ENCODE measurements at regions not wholly inside any gene's neighbourhood (a gene's known extent, or its start where the extent isn't known, plus 50 kb on each side); places are given as distances from the start of the nearest gene placed in this dataset.

- Histone ChIP-seq H3K9me3 (ENCODE audit: control insufficient read depth, low read depth, low read length) (no peaks in the 10 kb centered on the region), H3K27me3 (ENCODE audit: control insufficient read depth, extremely low read depth, insufficient read depth, low read length) (no peaks in the 10 kb centered on the region), H3K79me2 (ENCODE audit: control insufficient read depth, insufficient read depth, low read length) (no peaks in the 10 kb centered on the region), H3K4me2 (ENCODE audit: control insufficient read depth, extremely low read depth, insufficient read depth, low read depth, low read length) (no peak overlapping the region), H4K20me1 (ENCODE audit: control insufficient read depth, extremely low read depth, insufficient read depth, low read length) (no peaks in the 10 kb centered on the region), H2AFZ (ENCODE audit: control insufficient read depth, low read length) (no peak overlapping the region), H3K27ac (ENCODE audit: control insufficient read depth, insufficient read depth, low read length) (no peak overlapping the region), H3K4me3 (ENCODE audit: control insufficient read depth in 2 of 3, extremely low read depth in 1 of 3, insufficient read depth in 2 of 3, low read depth in 1 of 3, low read length in 3 of 3) (no peak overlapping the region), H3K4me1 (ENCODE audit: control insufficient read depth, extremely low read depth, insufficient read depth, low read length) (no peaks in the 10 kb centered on the region), H3K9ac (ENCODE audit: control insufficient read depth, extremely low read depth, insufficient read depth, low read length) (no peak overlapping the region), H3K36me3 (ENCODE audit: control insufficient read depth in 2 of 2, extremely low read depth in 1 of 2, insufficient read depth in 2 of 2, low read length in 2 of 2) (no peaks in the 10 kb centered on the region), H3K9me1 (ENCODE audit: control insufficient read depth, extremely low read depth, insufficient read depth, low read length) (no peaks in the 10 kb centered on the region)
- dilution Hi-C loops (cut with MboI; ENCODE audit: extremely low pct_ligation_motif_present, low sequenced_read_pairs): no loop called here
- FAIRE-seq: no peak
- no peak for TF ChIP-seq EZH2 (IDR thresholded peaks at IDR 0.05; ENCODE audit: low read length)
- no peak for TF ChIP-seq CTCF (optimal IDR thresholded peaks at IDR 0.05 in 1 of 3, IDR thresholded peaks at IDR 0.05 in 1 of 3, conservative IDR thresholded peaks at IDR 0.05 in 1 of 3; ENCODE audit: extremely low read depth in 1 of 3, insufficient read depth in 2 of 3, low read length in 3 of 3)
- DNase-seq (ENCODE audit: low read depth, low spot score): no peak
Observed at GRCh38 chr5:17846496-17846895, 212.2 kb downstream of the TAF11L14 start.

GRCh38 chr5:17847286-17847685 is 213.0 kb downstream of the TAF11L14 start:
- Histone ChIP-seq H3K27me3 (ENCODE audit: control insufficient read depth, extremely low read depth, insufficient read depth, low read length) (no peaks in the 10 kb centered on the region), H3K79me2 (ENCODE audit: control insufficient read depth, insufficient read depth, low read length) (no peaks in the 10 kb centered on the region), H3K27ac (ENCODE audit: control insufficient read depth, insufficient read depth, low read length) (no peak overlapping the region), H3K9ac (ENCODE audit: control insufficient read depth, extremely low read depth, insufficient read depth, low read length) (no peak overlapping the region), H2AFZ (ENCODE audit: control insufficient read depth, low read length) (no peak overlapping the region), H3K36me3 (ENCODE audit: control insufficient read depth in 2 of 2, extremely low read depth in 1 of 2, insufficient read depth in 2 of 2, low read length in 2 of 2) (no peaks in the 10 kb centered on the region), H3K4me3 (ENCODE audit: control insufficient read depth in 2 of 3, extremely low read depth in 1 of 3, insufficient read depth in 2 of 3, low read depth in 1 of 3, low read length in 3 of 3) (no peak overlapping the region), H3K9me1 (ENCODE audit: control insufficient read depth, extremely low read depth, insufficient read depth, low read length) (no peaks in the 10 kb centered on the region), H4K20me1 (ENCODE audit: control insufficient read depth, extremely low read depth, insufficient read depth, low read length) (no peaks in the 10 kb centered on the region), H3K4me2 (ENCODE audit: control insufficient read depth, extremely low read depth, insufficient read depth, low read depth, low read length) (no peak overlapping the region), H3K4me1 (ENCODE audit: control insufficient read depth, extremely low read depth, insufficient read depth, low read length) (no peaks in the 10 kb centered on the region), H3K9me3 (ENCODE audit: control insufficient read depth, low read depth, low read length) (no peaks in the 10 kb centered on the region)
- DNase-seq (ENCODE audit: low read depth, low spot score): no peak
- no peak for TF ChIP-seq EZH2 (IDR thresholded peaks at IDR 0.05; ENCODE audit: low read length)
- no peak for TF ChIP-seq CTCF (optimal IDR thresholded peaks at IDR 0.05 in 1 of 3, IDR thresholded peaks at IDR 0.05 in 1 of 3, conservative IDR thresholded peaks at IDR 0.05 in 1 of 3; ENCODE audit: extremely low read depth in 1 of 3, insufficient read depth in 2 of 3, low read length in 3 of 3)
- dilution Hi-C loops (cut with MboI; ENCODE audit: extremely low pct_ligation_motif_present, low sequenced_read_pairs): no loop called here
- no peak for FAIRE-seq
